ENCODE measurements at regions not wholly inside any gene's neighbourhood (a gene's known extent, or its start where the extent isn't known, plus 50 kb on each side); places are given as distances from the start of the nearest gene placed in this dataset.

- Histone ChIP-seq H3K79me2 (ENCODE audit: control insufficient read depth, insufficient read depth, low read length) (no peaks in the 10 kb centered on the region), H2AFZ (ENCODE audit: control insufficient read depth, low read length) (no peak overlapping the region), H3K4me3 (ENCODE audit: control insufficient read depth in 2 of 3, extremely low read depth in 1 of 3, insufficient read depth in 2 of 3, low read depth in 1 of 3, low read length in 3 of 3) (no peak overlapping the region), H3K36me3 (ENCODE audit: control insufficient read depth in 2 of 2, extremely low read depth in 1 of 2, insufficient read depth in 2 of 2, low read length in 2 of 2) (no peaks in the 10 kb centered on the region), H3K9me3 (ENCODE audit: control insufficient read depth, low read depth, low read length) (no peaks in the 10 kb centered on the region), H3K4me2 (ENCODE audit: control insufficient read depth, extremely low read depth, insufficient read depth, low read depth, low read length) (no peak overlapping the region), H3K4me1 (ENCODE audit: control insufficient read depth, extremely low read depth, insufficient read depth, low read length) (no peaks in the 10 kb centered on the region), H3K9ac (ENCODE audit: control insufficient read depth, extremely low read depth, insufficient read depth, low read length) (no peak overlapping the region), H4K20me1 (ENCODE audit: control insufficient read depth, extremely low read depth, insufficient read depth, low read length) (no peaks in the 10 kb centered on the region), H3K27me3 (ENCODE audit: control insufficient read depth, extremely low read depth, insufficient read depth, low read length) (no peaks in the 10 kb centered on the region), H3K9me1 (ENCODE audit: control insufficient read depth, extremely low read depth, insufficient read depth, low read length) (no peaks in the 10 kb centered on the region), H3K27ac (ENCODE audit: control insufficient read depth, insufficient read depth, low read length) (no peak overlapping the region)
- FAIRE-seq (no peak), DNase-seq (ENCODE audit: low read depth, low spot score) (no peak)
- dilution Hi-C loops (cut with MboI; ENCODE audit: extremely low pct_ligation_motif_present, low sequenced_read_pairs) = no loop called here
- TF ChIP-seq CTCF (optimal IDR thresholded peaks at IDR 0.05 in 1 of 3, IDR thresholded peaks at IDR 0.05 in 1 of 3, conservative IDR thresholded peaks at IDR 0.05 in 1 of 3; ENCODE audit: extremely low read depth in 1 of 3, insufficient read depth in 2 of 3, low read length in 3 of 3) (no peak), EZH2 (IDR thresholded peaks at IDR 0.05; ENCODE audit: low read length) (no peak)
Measured at GRCh38 chr16:55015181-55015913, 84.7 kb downstream of the IRX5 start.

GRCh38 chr16:55016515-55016914 lies 85.8 kb downstream of the IRX5 start:
- TF ChIP-seq CTCF (optimal IDR thresholded peaks at IDR 0.05 in 1 of 3, IDR thresholded peaks at IDR 0.05 in 1 of 3, conservative IDR thresholded peaks at IDR 0.05 in 1 of 3; ENCODE audit: extremely low read depth in 1 of 3, insufficient read depth in 2 of 3, low read length in 3 of 3) (no peak), EZH2 (IDR thresholded peaks at IDR 0.05; ENCODE audit: low read length) (no peak)
- H3K36me3 ChIP-seq (ENCODE audit: control insufficient read depth in 2 of 2, extremely low read depth in 1 of 2, insufficient read depth in 2 of 2, low read length in 2 of 2) = no peaks in the 10 kb centered on the region
- no peak for FAIRE-seq

More at GRCh38 chr16:55016515-55016914, 85.8 kb downstream of the IRX5 start:
- no peak overlapping the region for H3K4me2 ChIP-seq (ENCODE audit: control insufficient read depth, extremely low read depth, insufficient read depth, low read depth, low read length)
- DNase-seq (ENCODE audit: low read depth, low spot score) = no peak
- no peaks in the 10 kb centered on the region for H4K20me1 ChIP-seq (ENCODE audit: control insufficient read depth, extremely low read depth, insufficient read depth, low read length)
- no peak overlapping the region for H3K9ac ChIP-seq (ENCODE audit: control insufficient read depth, extremely low read depth, insufficient read depth, low read length)
- no peak overlapping the region for H3K27ac ChIP-seq (ENCODE audit: control insufficient read depth, insufficient read depth, low read length)
- H3K4me1 ChIP-seq (ENCODE audit: control insufficient read depth, extremely low read depth, insufficient read depth, low read length) = no peaks in the 10 kb centered on the region
- H3K4me3 ChIP-seq (ENCODE audit: control insufficient read depth in 2 of 3, extremely low read depth in 1 of 3, insufficient read depth in 2 of 3, low read depth in 1 of 3, low read length in 3 of 3) = no peak overlapping the region
- no peak overlapping the region for H2AFZ ChIP-seq (ENCODE audit: control insufficient read depth, low read length)
- no peaks in the 10 kb centered on the region for H3K27me3 ChIP-seq (ENCODE audit: control insufficient read depth, extremely low read depth, insufficient read depth, low read length)
- no peaks in the 10 kb centered on the region for H3K9me3 ChIP-seq (ENCODE audit: control insufficient read depth, low read depth, low read length)
- H3K9me1 ChIP-seq (ENCODE audit: control insufficient read depth, extremely low read depth, insufficient read depth, low read length) = no peaks in the 10 kb centered on the region
- H3K79me2 ChIP-seq (ENCODE audit: control insufficient read depth, insufficient read depth, low read length) = no peaks in the 10 kb centered on the region
- dilution Hi-C loops (cut with MboI; ENCODE audit: extremely low pct_ligation_motif_present, low sequenced_read_pairs) = no loop called here
